Liver (tissue), 8 donors: ENCODE measurements at regions not wholly inside any gene's neighbourhood (a gene's known extent, or its start where the extent isn't known, plus 50 kb on each side); places are given as distances from the start of the nearest gene placed in this dataset.

ENCODE experiments used
- DNase-seq: peaks from one replicate; pipeline ENCODE4 v3.0.0-alpha.2; 2017; ENCODE audit warnings: low spot score
- H3K27ac ChIP-seq, 2 donors: one replicate each; pipeline ENCODE4 v1.7.0; 2013; ENCODE audit warnings: inconsistent platforms in 2 of 2, low read length in 2 of 2, control low read depth in 1 of 2, low read depth in 1 of 2, mild to moderate bottlenecking in 1 of 2
- H3K27me3 ChIP-seq, 4 donors: one replicate each; pipeline versions ENCODE4 v1.6.1 to v1.7.0; 2013; ENCODE audit warnings: low read length in 3 of 4, inconsistent platforms in 1 of 4, mild to moderate bottlenecking in 1 of 4, moderate library complexity in 1 of 4; ENCODE audit not compliant: control insufficient read depth in 4 of 4, insufficient read depth in 4 of 4
- H3K36me3 ChIP-seq, 4 donors: one replicate each; pipeline versions ENCODE4 v1.6.1 to v1.7.0; 2013; ENCODE audit warnings: low read length in 3 of 4, mild to moderate bottlenecking in 3 of 4, low read depth in 1 of 4, moderate library complexity in 1 of 4; ENCODE audit not compliant: control insufficient read depth in 4 of 4, insufficient read depth in 3 of 4
- H3K4me1 ChIP-seq, 4 donors: one replicate each; pipeline versions ENCODE4 v1.6.1 to v1.7.0; 2013; ENCODE audit warnings: low read length in 3 of 4, mild to moderate bottlenecking in 3 of 4, moderate library complexity in 1 of 4; ENCODE audit not compliant: control insufficient read depth in 4 of 4, insufficient read depth in 4 of 4
- H3K4me3 ChIP-seq, 3 donors: one replicate each; pipeline versions ENCODE4 v1.6.1 to v1.7.0; 2013; ENCODE audit warnings: low read length in 3 of 3, control low read depth in 1 of 3, low read depth in 1 of 3, mild to moderate bottlenecking in 1 of 3
- H3K9ac ChIP-seq, 2 donors: one replicate each; pipeline ENCODE4 v1.7.0; 2013; ENCODE audit warnings: low read length in 2 of 2, mild to moderate bottlenecking in 2 of 2, moderate library complexity in 2 of 2, control low read depth in 1 of 2, low read depth in 1 of 2
- H3K9me3 ChIP-seq, 4 donors: one replicate each; pipeline versions ENCODE4 v1.6.1 to v1.7.0; 2013; ENCODE audit warnings: low read length in 3 of 4; ENCODE audit not compliant: control insufficient read depth in 4 of 4
- EGR1 ChIP-seq, 2 donors: IDR thresholded peaks; 2 replicates each; pipeline ENCODE4 v1.6.1; 2016 to 2018; ENCODE audit warnings: antibody characterized with exemption in 2 of 2, low read depth in 2 of 2
- FOXA1 ChIP-seq: IDR thresholded peaks from 2 replicates; pipeline ENCODE4 v1.6.1; 2016; ENCODE audit warnings: antibody characterized with exemption
- FOXA2 ChIP-seq: IDR thresholded peaks from 2 replicates; pipeline ENCODE4 v1.6.1; 2016; ENCODE audit warnings: antibody characterized with exemption
- GABPA ChIP-seq, 2 donors: IDR thresholded peaks in 1 of 2; conservative IDR thresholded peaks in 1 of 2; 2 replicates each; pipeline ENCODE4 v1.6.1; 2016; ENCODE audit warnings: antibody characterized with exemption in 2 of 2, mild to moderate bottlenecking in 1 of 2, moderate library complexity in 1 of 2
- HNF4A ChIP-seq, 2 donors: conservative IDR thresholded peaks; 2 replicates each; pipeline ENCODE4 v1.6.1; 2016; ENCODE audit warnings: antibody characterized with exemption in 2 of 2, mild to moderate bottlenecking in 2 of 2
- HNF4G ChIP-seq: IDR thresholded peaks from 2 replicates; pipeline ENCODE4 v1.6.1; 2016; ENCODE audit warnings: antibody characterized with exemption
- JUND ChIP-seq, 2 donors: IDR thresholded peaks; 2 replicates each; pipeline ENCODE4 v1.6.1; 2016; ENCODE audit warnings: antibody characterized with exemption in 2 of 2
- RAD21 ChIP-seq, 2 donors: IDR thresholded peaks; 2 replicates each; pipeline ENCODE4 v1.6.1; 2016; ENCODE audit warnings: antibody characterized with exemption in 2 of 2, mild to moderate bottlenecking in 2 of 2
- RXRA ChIP-seq, 2 donors: IDR thresholded peaks; 2 replicates each; pipeline ENCODE4 v1.6.1; 2017 to 2018; ENCODE audit warnings: antibody characterized with exemption in 2 of 2, mild to moderate bottlenecking in 1 of 2
- SP1 ChIP-seq: IDR thresholded peaks from 2 replicates; pipeline ENCODE4 v1.6.1; 2018; ENCODE audit warnings: antibody characterized with exemption, mild to moderate bottlenecking
- TAF1 ChIP-seq: conservative IDR thresholded peaks from 2 replicates; pipeline ENCODE4 v1.6.1; 2016; ENCODE audit warnings: antibody characterized with exemption, mild to moderate bottlenecking
- YY1 ChIP-seq: IDR thresholded peaks from 2 replicates; pipeline ENCODE4 v1.6.1; 2016; ENCODE audit warnings: antibody characterized with exemption, mild to moderate bottlenecking
- WGBS: extraction: QIAGEN DNeasy Blood & Tissue Kit; methylation state at CpG from one replicate; pipeline ENCODE4 v1.1.7; 2013; 5-methylcytosine and 5-hydroxymethylcytosine counted together
- TF ChIP-seq, protein P1 (sequence below): IDR thresholded peaks from 2 replicates; pipeline ENCODE4 v1.6.1; 2016; ENCODE audit warnings: antibody characterized with exemption
- TF ChIP-seq, protein P2 (sequence below): IDR thresholded peaks from 2 replicates; pipeline ENCODE4 v1.6.1; 2016; ENCODE audit warnings: antibody characterized with exemption
- TF ChIP-seq, protein P3 (sequence below): IDR thresholded peaks from 2 replicates; pipeline ENCODE4 v1.6.1; 2016; ENCODE audit warnings: antibody characterized with exemption, mild to moderate bottlenecking
- TF ChIP-seq, protein P4 (sequence below): IDR thresholded peaks from 2 replicates; pipeline ENCODE4 v1.6.1; 2016; ENCODE audit warnings: antibody characterized with exemption
- TF ChIP-seq, protein P5 (sequence below): fragments of 150-350 bp; IDR thresholded peaks from 2 replicates; pipeline ENCODE4 v1.5.1; 2017; ENCODE audit warnings: improper control_type of control experiment, low read depth, low read length; ENCODE audit not compliant: missing input control
- donor health status: healthy.
- donor health status: healthy.
- donor health status: healthy.
- donor health status: healthy.
- donor health status: healthy.

DNA sequence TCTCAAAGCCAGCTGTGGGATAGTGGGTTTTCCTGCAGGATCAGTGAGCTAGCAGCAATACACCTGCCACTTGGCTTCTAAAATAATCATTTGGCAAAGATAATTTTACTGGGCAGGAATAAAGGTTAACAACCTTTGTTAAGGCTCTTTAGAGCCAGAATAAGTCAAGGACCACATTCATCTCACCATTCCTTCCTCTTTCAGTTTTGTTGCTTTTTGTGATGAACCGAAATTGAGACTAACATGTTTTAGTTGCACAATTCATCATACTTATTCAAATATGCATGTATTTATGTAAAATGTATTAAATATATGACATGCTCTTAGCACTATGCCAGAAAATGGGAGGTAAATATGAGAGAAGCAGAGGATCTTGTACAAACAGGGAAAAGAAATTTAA, 824.4 kb upstream of the TYRP1 start:
- Histone ChIP-seq H3K4me1 (no peaks in the 10 kb centered on the region), H3K27me3 (no peaks in the 10 kb centered on the region), H3K9ac (no peak overlapping the region), H3K36me3 (no peaks in the 10 kb centered on the region), H3K9me3 (no peaks in the 10 kb centered on the region), H3K4me3 (no peak overlapping the region), H3K27ac (no peak overlapping the region)
- WGBS, result 62% methylated on average over 1 of the region's 1 CpG
- TF ChIP-seq, protein P1, sequence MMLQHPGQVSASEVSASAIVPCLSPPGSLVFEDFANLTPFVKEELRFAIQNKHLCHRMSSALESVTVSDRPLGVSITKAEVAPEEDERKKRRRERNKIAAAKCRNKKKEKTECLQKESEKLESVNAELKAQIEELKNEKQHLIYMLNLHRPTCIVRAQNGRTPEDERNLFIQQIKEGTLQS, result no peak
- TF ChIP-seq, protein P2, sequence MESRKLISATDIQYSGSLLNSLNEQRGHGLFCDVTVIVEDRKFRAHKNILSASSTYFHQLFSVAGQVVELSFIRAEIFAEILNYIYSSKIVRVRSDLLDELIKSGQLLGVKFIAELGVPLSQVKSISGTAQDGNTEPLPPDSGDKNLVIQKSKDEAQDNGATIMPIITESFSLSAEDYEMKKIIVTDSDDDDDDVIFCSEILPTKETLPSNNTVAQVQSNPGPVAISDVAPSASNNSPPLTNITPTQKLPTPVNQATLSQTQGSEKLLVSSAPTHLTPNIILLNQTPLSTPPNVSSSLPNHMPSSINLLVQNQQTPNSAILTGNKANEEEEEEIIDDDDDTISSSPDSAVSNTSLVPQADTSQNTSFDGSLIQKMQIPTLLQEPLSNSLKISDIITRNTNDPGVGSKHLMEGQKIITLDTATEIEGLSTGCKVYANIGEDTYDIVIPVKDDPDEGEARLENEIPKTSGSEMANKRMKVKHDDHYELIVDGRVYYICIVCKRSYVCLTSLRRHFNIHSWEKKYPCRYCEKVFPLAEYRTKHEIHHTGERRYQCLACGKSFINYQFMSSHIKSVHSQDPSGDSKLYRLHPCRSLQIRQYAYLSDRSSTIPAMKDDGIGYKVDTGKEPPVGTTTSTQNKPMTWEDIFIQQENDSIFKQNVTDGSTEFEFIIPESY, result no peak
- TF ChIP-seq TAF1 (no peak), HNF4A (conservative IDR thresholded peaks at IDR 0.05) (no peak), GABPA (IDR thresholded peaks at IDR 0.05 in 1 of 2, conservative IDR thresholded peaks at IDR 0.05 in 1 of 2) (no peak), HNF4G (no peak), FOXA1 (no peak), RXRA (IDR thresholded peaks at IDR 0.05) (no peak)
- TF ChIP-seq, protein P3, sequence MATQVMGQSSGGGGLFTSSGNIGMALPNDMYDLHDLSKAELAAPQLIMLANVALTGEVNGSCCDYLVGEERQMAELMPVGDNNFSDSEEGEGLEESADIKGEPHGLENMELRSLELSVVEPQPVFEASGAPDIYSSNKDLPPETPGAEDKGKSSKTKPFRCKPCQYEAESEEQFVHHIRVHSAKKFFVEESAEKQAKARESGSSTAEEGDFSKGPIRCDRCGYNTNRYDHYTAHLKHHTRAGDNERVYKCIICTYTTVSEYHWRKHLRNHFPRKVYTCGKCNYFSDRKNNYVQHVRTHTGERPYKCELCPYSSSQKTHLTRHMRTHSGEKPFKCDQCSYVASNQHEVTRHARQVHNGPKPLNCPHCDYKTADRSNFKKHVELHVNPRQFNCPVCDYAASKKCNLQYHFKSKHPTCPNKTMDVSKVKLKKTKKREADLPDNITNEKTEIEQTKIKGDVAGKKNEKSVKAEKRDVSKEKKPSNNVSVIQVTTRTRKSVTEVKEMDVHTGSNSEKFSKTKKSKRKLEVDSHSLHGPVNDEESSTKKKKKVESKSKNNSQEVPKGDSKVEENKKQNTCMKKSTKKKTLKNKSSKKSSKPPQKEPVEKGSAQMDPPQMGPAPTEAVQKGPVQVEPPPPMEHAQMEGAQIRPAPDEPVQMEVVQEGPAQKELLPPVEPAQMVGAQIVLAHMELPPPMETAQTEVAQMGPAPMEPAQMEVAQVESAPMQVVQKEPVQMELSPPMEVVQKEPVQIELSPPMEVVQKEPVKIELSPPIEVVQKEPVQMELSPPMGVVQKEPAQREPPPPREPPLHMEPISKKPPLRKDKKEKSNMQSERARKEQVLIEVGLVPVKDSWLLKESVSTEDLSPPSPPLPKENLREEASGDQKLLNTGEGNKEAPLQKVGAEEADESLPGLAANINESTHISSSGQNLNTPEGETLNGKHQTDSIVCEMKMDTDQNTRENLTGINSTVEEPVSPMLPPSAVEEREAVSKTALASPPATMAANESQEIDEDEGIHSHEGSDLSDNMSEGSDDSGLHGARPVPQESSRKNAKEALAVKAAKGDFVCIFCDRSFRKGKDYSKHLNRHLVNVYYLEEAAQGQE, result no peak
- TF ChIP-seq, protein P4, sequence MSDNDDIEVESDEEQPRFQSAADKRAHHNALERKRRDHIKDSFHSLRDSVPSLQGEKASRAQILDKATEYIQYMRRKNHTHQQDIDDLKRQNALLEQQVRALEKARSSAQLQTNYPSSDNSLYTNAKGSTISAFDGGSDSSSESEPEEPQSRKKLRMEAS, result no peak
- no peak for DNase-seq

DNA sequence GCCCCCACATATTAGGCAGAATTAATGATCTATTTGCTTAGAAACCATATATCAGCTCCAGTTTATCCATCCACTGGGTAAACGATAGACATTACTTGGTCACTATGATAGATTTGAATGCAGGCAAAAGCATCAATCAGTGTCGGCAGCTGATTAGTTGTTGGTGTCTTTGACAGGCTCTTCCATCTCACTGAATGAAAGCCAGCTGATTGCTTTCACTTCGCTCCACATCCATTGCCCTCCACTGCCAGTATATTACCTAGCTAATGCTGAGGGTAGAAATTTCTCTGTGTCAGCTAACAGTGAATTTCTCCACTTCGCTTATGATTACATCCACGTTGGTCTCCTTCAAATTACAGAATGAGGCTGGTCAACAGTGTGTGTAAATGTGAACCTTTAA, 821.3 kb upstream of the TYRP1 start:
- Histone ChIP-seq H3K9me3 (no peaks in the 10 kb centered on the region), H3K9ac (no peak overlapping the region), H3K27ac (no peak overlapping the region), H3K4me3 (no peak overlapping the region), H3K36me3 (no peaks in the 10 kb centered on the region), H3K4me1 (no peaks in the 10 kb centered on the region), H3K27me3 (no peaks in the 10 kb centered on the region)
- WGBS, result 62% methylated on average over 5 of the region's 5 CpGs
- no peak for DNase-seq
- TF ChIP-seq, protein P1, result no peak
- TF ChIP-seq RAD21 (IDR thresholded peaks at IDR 0.05), result no peak
- no peak for TF ChIP-seq HNF4A (conservative IDR thresholded peaks at IDR 0.05)
- TF ChIP-seq RXRA (IDR thresholded peaks at IDR 0.05), result no peak
- TF ChIP-seq HNF4G, result no peak
- TF ChIP-seq, protein P2, result no peak
- TF ChIP-seq, protein P5, sequence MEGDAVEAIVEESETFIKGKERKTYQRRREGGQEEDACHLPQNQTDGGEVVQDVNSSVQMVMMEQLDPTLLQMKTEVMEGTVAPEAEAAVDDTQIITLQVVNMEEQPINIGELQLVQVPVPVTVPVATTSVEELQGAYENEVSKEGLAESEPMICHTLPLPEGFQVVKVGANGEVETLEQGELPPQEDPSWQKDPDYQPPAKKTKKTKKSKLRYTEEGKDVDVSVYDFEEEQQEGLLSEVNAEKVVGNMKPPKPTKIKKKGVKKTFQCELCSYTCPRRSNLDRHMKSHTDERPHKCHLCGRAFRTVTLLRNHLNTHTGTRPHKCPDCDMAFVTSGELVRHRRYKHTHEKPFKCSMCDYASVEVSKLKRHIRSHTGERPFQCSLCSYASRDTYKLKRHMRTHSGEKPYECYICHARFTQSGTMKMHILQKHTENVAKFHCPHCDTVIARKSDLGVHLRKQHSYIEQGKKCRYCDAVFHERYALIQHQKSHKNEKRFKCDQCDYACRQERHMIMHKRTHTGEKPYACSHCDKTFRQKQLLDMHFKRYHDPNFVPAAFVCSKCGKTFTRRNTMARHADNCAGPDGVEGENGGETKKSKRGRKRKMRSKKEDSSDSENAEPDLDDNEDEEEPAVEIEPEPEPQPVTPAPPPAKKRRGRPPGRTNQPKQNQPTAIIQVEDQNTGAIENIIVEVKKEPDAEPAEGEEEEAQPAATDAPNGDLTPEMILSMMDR, result no peak
- TF ChIP-seq FOXA2, result no peak
- no peak for TF ChIP-seq YY1
- no peak for TF ChIP-seq FOXA1
- TF ChIP-seq, protein P4, result no peak
- TF ChIP-seq, protein P3, result no peak
- TF ChIP-seq GABPA (IDR thresholded peaks at IDR 0.05 in 1 of 2, conservative IDR thresholded peaks at IDR 0.05 in 1 of 2), result no peak
- TF ChIP-seq TAF1, result no peak
- TF ChIP-seq JUND (IDR thresholded peaks at IDR 0.05), result no peak
- TF ChIP-seq EGR1 (IDR thresholded peaks at IDR 0.05; ENCODE audit: low read depth in 2 of 2), result no peak
- no peak for TF ChIP-seq SP1
